Breast epithelium (tissue), 4 donors: ENCODE measurements at regions not wholly inside any gene's neighbourhood (a gene's known extent, or its start where the extent isn't known, plus 50 kb on each side); places are given as distances from the start of the nearest gene placed in this dataset.
A peak's percentile ranks its signal among the peaks of the same experiment; 100 is the strongest.

Source experiments
- DNase-seq, 2 donors: peaks; one replicate each; pipeline ENCODE4 v3.0.0-alpha.2; 2019; ENCODE audit warnings: low spot score in 2 of 2
- H3K27ac ChIP-seq, 2 donors: fragments of 200-600 bp; sonication (generic) in 1 of 2; one replicate each; pipeline ENCODE4 v1.5.1; 2016 to 2019; ENCODE audit warnings: mild to moderate bottlenecking in 1 of 2
- H3K27me3 ChIP-seq, 2 donors: fragments of 200-600 bp; sonication (generic) in 1 of 2; one replicate each; pipeline versions ENCODE4 v1.5.1 to v1.6.0; 2017 to 2019; ENCODE audit warnings: control low read depth in 1 of 2, mild to moderate bottlenecking in 1 of 2
- H3K36me3 ChIP-seq: fragments of 200-600 bp; one replicate; pipeline ENCODE4 v1.5.1; 2019
- H3K4me1 ChIP-seq, 2 donors: fragments of 200-600 bp; sonication (generic); one replicate each; pipeline ENCODE4 v1.5.1; 2016 to 2019; ENCODE audit warnings: control low read depth in 1 of 2
- H3K4me3 ChIP-seq, 3 donors: fragments of 200-600 bp; sonication (generic); 1 replicate in 2 of 3; 2 replicates in 1 of 3; pipeline ENCODE4 v1.5.1; 2016 to 2019; ENCODE audit warnings: mild to moderate bottlenecking in 3 of 3, moderate library complexity in 2 of 3
- H3K9me3 ChIP-seq, 2 donors: fragments of 200-600 bp; sonication (generic) in 1 of 2; one replicate each; pipeline ENCODE4 v1.5.1; 2016 to 2019; ENCODE audit warnings: control low read depth in 1 of 2
- CTCF ChIP-seq, 3 donors: fragments of 450-650 bp; IDR thresholded peaks; one replicate each; pipeline ENCODE4 v1.5.1; 2016 to 2017; ENCODE audit warnings: antibody characterized with exemption in 3 of 3, mild to moderate bottlenecking in 3 of 3, moderate library complexity in 3 of 3
- POLR2A ChIP-seq: fragments of 450-650 bp; IDR thresholded peaks from one replicate; pipeline ENCODE4 v1.6.1; 2016; ENCODE audit warnings: antibody characterized with exemption, mild to moderate bottlenecking, moderate library complexity
- POLR2AphosphoS5 ChIP-seq, 3 donors: sonication (generic); formaldehyde crosslinking; IDR thresholded peaks; one replicate each; pipeline ENCODE4 v1.6.1; 2017; ENCODE audit warnings: antibody characterized with exemption in 3 of 3
- intact Hi-C: fragments of 100-400 bp; cut with DNase I; formaldehyde crosslinking; loops from one replicate; pipeline ENCODE4 v1.15.1; 2023; ENCODE audit warnings: low total_unique reads

- no peak for TF ChIP-seq POLR2A
- TF ChIP-seq POLR2AphosphoS5 (IDR thresholded peaks at IDR 0.05): no peak
- TF ChIP-seq CTCF (IDR thresholded peaks at IDR 0.05): no peak
- Histone ChIP-seq H3K27me3 (no peaks in the 10 kb centered on the region), H3K9me3 (no peaks in the 10 kb centered on the region), H3K4me1 (no peaks in the 10 kb centered on the region), H3K27ac (no peak overlapping the region), H3K36me3 (no peaks in the 10 kb centered on the region), H3K4me3 (no peak overlapping the region)
- DNase-seq: no peak
- intact Hi-C loops: no loop called here
These were observed 297.3 kb upstream of the E2F7 start for GRCh38 chr12:77362509-77363210.

DNA sequence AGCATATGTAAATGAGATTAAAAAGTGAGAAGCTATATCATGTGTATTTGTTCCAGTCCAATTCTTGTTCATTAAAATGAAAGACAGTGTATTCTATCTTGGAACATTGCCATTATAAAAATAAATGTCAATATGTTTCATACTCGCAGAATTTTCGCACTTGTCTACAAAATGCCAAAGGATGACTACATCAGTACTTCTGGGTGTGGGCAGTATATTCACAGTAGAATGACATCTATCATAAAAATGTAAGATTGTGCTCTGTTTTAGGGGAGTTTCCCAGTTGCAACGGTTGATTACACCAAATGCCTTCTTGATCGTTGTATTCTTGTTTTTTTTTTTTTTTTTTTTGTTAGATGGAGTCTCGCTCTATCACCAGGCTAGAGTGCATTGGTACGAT lies 292.3 kb upstream of the E2F7 start:
- H3K4me3 ChIP-seq: no peak overlapping the region
- H3K36me3 ChIP-seq: no peaks in the 10 kb centered on the region
- TF ChIP-seq POLR2A (no peak), POLR2AphosphoS5 (IDR thresholded peaks at IDR 0.05) (no peak), CTCF (IDR thresholded peaks at IDR 0.05) (no peak)
- no peak overlapping the region for H3K27ac ChIP-seq
- intact Hi-C loops: no loop called here
- H3K4me1 ChIP-seq: no peaks in the 10 kb centered on the region
- no peaks in the 10 kb centered on the region for H3K9me3 ChIP-seq
- no peak for DNase-seq
- no peaks in the 10 kb centered on the region for H3K27me3 ChIP-seq

DNA sequence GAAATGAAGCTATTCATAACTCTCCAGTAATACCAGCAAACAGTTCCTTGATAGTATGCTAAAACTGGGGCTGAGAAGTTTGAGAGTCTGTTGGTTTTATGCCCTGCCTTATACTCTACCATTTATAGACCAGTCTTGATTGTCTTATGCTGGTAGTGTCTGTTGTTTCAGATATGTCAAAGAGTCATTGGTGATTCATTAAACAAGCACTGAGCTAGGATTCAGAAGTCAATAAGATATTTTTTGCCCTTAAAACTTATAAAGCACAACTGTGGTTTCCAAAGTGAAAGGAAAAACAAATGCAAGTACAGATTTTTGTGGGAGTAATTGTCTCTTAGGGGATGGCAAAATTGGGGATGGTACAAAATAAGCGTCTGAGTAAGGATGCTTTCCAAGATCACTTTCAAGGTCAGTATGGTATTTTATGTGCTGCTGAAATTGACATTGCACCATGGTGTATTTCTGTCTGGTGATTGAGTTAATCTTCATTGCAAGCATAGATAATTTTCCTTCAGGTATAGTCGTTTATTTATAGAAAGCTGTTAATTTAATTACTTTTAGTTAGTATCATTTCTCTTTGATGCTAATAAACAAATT lies 289.5 kb upstream of the E2F7 start:
- Histone ChIP-seq H3K9me3 (no peaks in the 10 kb centered on the region), H3K27me3 (no peaks in the 10 kb centered on the region), H3K27ac (no peak overlapping the region), H3K36me3 (no peaks in the 10 kb centered on the region), H3K4me3 (peak overlapping the region in 1 of 3 donors; percentile 19), H3K4me1 (no peaks in the 10 kb centered on the region)
- intact Hi-C loops: no loop called here
- DNase-seq: no peak
- TF ChIP-seq CTCF (IDR thresholded peaks at IDR 0.05): no peak
- TF ChIP-seq POLR2AphosphoS5 (IDR thresholded peaks at IDR 0.05): no peak
- TF ChIP-seq POLR2A: no peak

GRCh38 chr12:77352946-77353345 lies 287.6 kb upstream of the E2F7 start:
- no peak overlapping the region for H3K4me3 ChIP-seq
- no peak overlapping the region for H3K27ac ChIP-seq
- no peaks in the 10 kb centered on the region for H3K4me1 ChIP-seq
- no peaks in the 10 kb centered on the region for H3K27me3 ChIP-seq
- no peak for TF ChIP-seq CTCF (IDR thresholded peaks at IDR 0.05)
- TF ChIP-seq POLR2AphosphoS5 (IDR thresholded peaks at IDR 0.05): no peak
- no peak for TF ChIP-seq POLR2A
- intact Hi-C loops: no loop called here
- H3K36me3 ChIP-seq: no peaks in the 10 kb centered on the region
- H3K9me3 ChIP-seq: no peaks in the 10 kb centered on the region
- no peak for DNase-seq

DNA sequence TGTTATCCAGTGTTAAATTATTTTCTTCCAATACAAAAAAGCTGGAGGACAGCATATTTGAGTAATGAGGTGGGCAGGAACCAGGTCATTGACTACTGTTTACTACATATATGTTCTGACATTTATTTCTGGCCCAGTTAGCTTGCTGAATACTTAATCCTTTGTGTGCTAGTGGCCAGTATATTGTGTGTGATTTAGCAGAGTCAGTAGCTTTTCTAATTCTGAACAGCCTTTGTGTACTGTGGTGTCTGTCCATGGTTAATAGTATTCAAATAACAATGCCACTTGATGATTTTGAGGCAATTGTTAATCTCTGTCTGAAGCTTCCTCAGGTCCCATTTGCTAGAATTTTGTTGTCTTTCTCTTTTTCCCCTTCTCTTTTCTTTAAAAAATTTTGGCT lies 286.5 kb upstream of the E2F7 start:
- Histone ChIP-seq H3K36me3 (no peaks in the 10 kb centered on the region), H3K27me3 (no peaks in the 10 kb centered on the region), H3K4me1 (no peaks in the 10 kb centered on the region), H3K4me3 (no peak overlapping the region), H3K27ac (no peak overlapping the region), H3K9me3 (no peaks in the 10 kb centered on the region)
- no peak for DNase-seq
- intact Hi-C loops: no loop called here
- no peak for TF ChIP-seq POLR2A
- no peak for TF ChIP-seq POLR2AphosphoS5 (IDR thresholded peaks at IDR 0.05)
- TF ChIP-seq CTCF (IDR thresholded peaks at IDR 0.05): no peak
